ENCODE measurements at regions not wholly inside any gene's neighbourhood (a gene's known extent, or its start where the extent isn't known, plus 50 kb on each side); places are given as distances from the start of the nearest gene placed in this dataset.

GRCh38 chr3:18279226-18279737 is 145.9 kb downstream of the SATB1 start:
- Histone ChIP-seq H2BK20ac (ENCODE audit: low read depth, low read length, poor library complexity, severe bottlenecking) (no peak overlapping the region), H3K79me1 (ENCODE audit: insufficient read depth, low read depth, low read length, poor library complexity, severe bottlenecking) (no peaks in the 10 kb centered on the region), H3K4me2 (ENCODE audit: insufficient read depth, insufficient read length, low read length) (no peak overlapping the region), H3K9ac (ENCODE audit: extremely low read depth, insufficient read length, low read length) (no peak overlapping the region), H3K56ac (ENCODE audit: insufficient read length, low read depth, low read length) (no peak overlapping the region), H3K18ac (ENCODE audit: insufficient read length, low read depth, low read length) (no peak overlapping the region), H3K14ac (ENCODE audit: insufficient read depth, low read length) (no peak overlapping the region), H3K23ac (ENCODE audit: insufficient read length, low read depth, low read length) (no peak overlapping the region), H3K27me3 (ENCODE audit: insufficient read depth, low read length) (no peaks in the 10 kb centered on the region), H3K9me3 (ENCODE audit: control insufficient read depth, low read depth, low read length) (no peaks in the 10 kb centered on the region), H4K8ac (replicated peaks; ENCODE audit: insufficient read length, low read depth, low read length) (no peak overlapping the region), H4K5ac (ENCODE audit: insufficient read length, low read depth, low read length) (no peak overlapping the region), H2AFZ (ENCODE audit: low read length) (no peak overlapping the region), H3K23me2 (ENCODE audit: insufficient read length, low read depth, low read length, poor library complexity, severe bottlenecking) (no peaks in the 10 kb centered on the region), H2AK5ac (ENCODE audit: insufficient read length, low read length) (no peak overlapping the region), H2BK12ac (ENCODE audit: insufficient read length, low read depth, low read length) (no peak overlapping the region), H3K4me1 (ENCODE audit: insufficient read depth, low read length) (no peaks in the 10 kb centered on the region), H3K27ac (ENCODE audit: insufficient read length, low read depth, low read length) (no peak overlapping the region), H4K20me1 (ENCODE audit: control insufficient read depth, insufficient read depth, insufficient read length) (no peaks in the 10 kb centered on the region), H4K91ac (ENCODE audit: insufficient read length, low read depth, low read length) (no peak overlapping the region), H2BK120ac (ENCODE audit: low read depth, low read length, poor library complexity, severe bottlenecking) (no peak overlapping the region), H3K4ac (ENCODE audit: low read depth, low read length) (no peak overlapping the region), H3K79me2 (ENCODE audit: insufficient read depth, low read length) (no peaks in the 10 kb centered on the region), H2BK15ac (ENCODE audit: low read depth, low read length) (no peak overlapping the region), H2BK5ac (ENCODE audit: insufficient read length, low read length) (no peak overlapping the region), H3T11ph (ENCODE audit: low read length) (no peak overlapping the region)
- Mint-ChIP-seq H3K27ac (no peak overlapping the region), H3K27me3 (ENCODE audit: low read depth) (no peaks in the 10 kb centered on the region), H3K4me1 (peaks cover 0 to 2% of the 10 kb centered on the region in 2 experiments; a peak in 2 of 4 replicates), H3K4me3 (no peak overlapping the region), H3K9me3 (no peaks in the 10 kb centered on the region), H3K36me3 (ENCODE audit: insufficient read depth in 1 of 3, low read depth in 3 of 3) (no peaks in the 10 kb centered on the region)
- no peak for DNase-seq
- TF ChIP-seq CTCF (conservative IDR thresholded peaks at IDR 0.05), result no peak
- no CpG with 5 or more reads among the region's 3 CpGs for WGBS (ENCODE audit: extremely low coverage, insufficient read length, low lambda C conversion rate)
